A673 (cell line): ENCODE measurements at regions not wholly inside any gene's neighbourhood (a gene's known extent, or its start where the extent isn't known, plus 50 kb on each side); places are given as distances from the start of the nearest gene placed in this dataset.

Experiments
- BruUV-seq: library from RNA; stranded (reverse); fragments of 400-500 nt; replicated peaks from 2 replicates; lab custom pipeline; 2021; lab: Mats Ljungman, UMichigan
- CTCF ChIA-PET: fragments of 300-600 bp; sonication (Branson Sonifier 250); formaldehyde crosslinking; loops from one replicate; lab custom pipeline; 2022; ENCODE audit warnings: antibody characterized with exemption; lab: Charles Lee
- POLR2A ChIA-PET: fragments of 300-600 bp; sonication (Branson Sonifier 250); formaldehyde crosslinking; loops from one replicate; lab custom pipeline; 2022; ENCODE audit warnings: antibody characterized with exemption; ENCODE audit not compliant: low non-redundant PET; lab: Charles Lee
- DNase-seq: peaks from one replicate; pipeline ENCODE4 v3.0.0-alpha.2; 2015; ENCODE audit warnings: low spot score
- H3K27ac ChIP-seq: fragments of 200-600 bp; sonication (generic); 2 replicates; pipeline ENCODE4 v1.5.1; 2016; ENCODE audit warnings: mixed run types, low read depth, mild to moderate bottlenecking, mixed read lengths, antibody characterized with exemption, low read length; ENCODE audit not compliant: poor library complexity, severe bottlenecking
- H3K27me3 ChIP-seq: fragments of 200-600 bp; sonication (generic); replicated peaks from 2 replicates; pipeline ENCODE4 v1.6.1; 2017; ENCODE audit warnings: mixed run types, low read depth, mild to moderate bottlenecking, mixed read lengths, antibody characterized with exemption, low read length; ENCODE audit not compliant: insufficient read depth, poor library complexity
- H3K36me3 ChIP-seq: fragments of 200-600 bp; sonication (generic); 2 replicates; pipeline ENCODE4 v1.6.1; 2016; ENCODE audit warnings: mixed run types, mild to moderate bottlenecking, mixed read lengths, antibody characterized with exemption, low read length; ENCODE audit not compliant: insufficient read depth, poor library complexity, severe bottlenecking
- H3K4me1 ChIP-seq: fragments of 200-600 bp; sonication (generic); 2 replicates; pipeline ENCODE4 v1.6.1; 2017; ENCODE audit warnings: mixed run types, mild to moderate bottlenecking, mixed read lengths, antibody characterized with exemption, low read length; ENCODE audit not compliant: insufficient read depth, poor library complexity, severe bottlenecking
- H3K4me3 ChIP-seq: fragments of 200-600 bp; sonication (generic); 2 replicates; pipeline ENCODE4 v1.5.1; 2016; ENCODE audit warnings: low read depth, mixed run types, mild to moderate bottlenecking, mixed read lengths, low read length; ENCODE audit not compliant: poor library complexity, severe bottlenecking
- H3K9me3 ChIP-seq: fragments of 200-600 bp; sonication (generic); 2 replicates; pipeline ENCODE4 v1.6.1; 2016; ENCODE audit warnings: mixed run types, low read depth, mild to moderate bottlenecking, mixed read lengths, antibody characterized with exemption, low read length; ENCODE audit not compliant: poor library complexity, severe bottlenecking
- EZH2 ChIP-seq: fragments of 200-600 bp; sonication (generic); IDR thresholded peaks from 2 replicates; pipeline ENCODE4 v1.6.1; 2017; ENCODE audit warnings: borderline replicate concordance, low read depth, mild to moderate bottlenecking, mixed read lengths, antibody characterized with exemption, low read length; ENCODE audit not compliant: poor library complexity, severe bottlenecking
- intact Hi-C: fragments of 100-400 bp; cut with micrococcal nuclease; formaldehyde crosslinking; loops from one replicate; pipeline ENCODE4 v1.10.0; 2022; ENCODE audit not compliant: unreplicated experiment
- TF ChIP-seq, protein P1 (sequence below): fragments of 300-800, 200-600 bp; sonication (generic); conservative IDR thresholded peaks from 2 replicates; pipeline ENCODE4 v1.5.1; 2017; ENCODE audit warnings: low read depth, mild to moderate bottlenecking, antibody characterized with exemption, low read length, moderate library complexity, mixed read lengths

DNA sequence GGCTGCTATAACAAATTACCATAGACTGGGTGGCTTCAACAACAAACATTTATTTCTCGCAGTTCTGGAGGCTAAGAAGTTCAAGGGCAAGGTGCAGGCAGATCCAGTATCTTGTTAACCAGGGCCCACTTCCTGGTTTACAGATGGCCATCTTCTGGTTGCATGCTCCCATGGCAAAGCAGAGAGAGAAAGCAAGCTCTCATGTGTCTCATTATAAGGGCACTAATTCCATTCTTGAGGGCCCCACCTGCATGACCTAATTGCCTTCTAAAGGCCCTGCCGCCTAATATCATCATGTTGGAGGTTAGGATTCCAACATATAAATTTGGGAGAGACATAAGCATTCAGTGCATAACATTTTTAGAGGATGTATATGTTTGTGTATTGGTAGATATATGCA, 280.1 kb upstream of the TMPO start:
- Histone ChIP-seq H3K4me3 (no peak overlapping the region), H3K4me1 (no peaks in the 10 kb centered on the region), H3K27ac (no peak overlapping the region), H3K27me3 (no peaks in the 10 kb centered on the region), H3K36me3 (no peaks in the 10 kb centered on the region), H3K9me3 (no peaks in the 10 kb centered on the region)
- no peak for DNase-seq
- POLR2A ChIA-PET = no interaction called here
- CTCF ChIA-PET = no interaction called here
- intact Hi-C loops = no loop called here
- TF ChIP-seq, protein P1, sequence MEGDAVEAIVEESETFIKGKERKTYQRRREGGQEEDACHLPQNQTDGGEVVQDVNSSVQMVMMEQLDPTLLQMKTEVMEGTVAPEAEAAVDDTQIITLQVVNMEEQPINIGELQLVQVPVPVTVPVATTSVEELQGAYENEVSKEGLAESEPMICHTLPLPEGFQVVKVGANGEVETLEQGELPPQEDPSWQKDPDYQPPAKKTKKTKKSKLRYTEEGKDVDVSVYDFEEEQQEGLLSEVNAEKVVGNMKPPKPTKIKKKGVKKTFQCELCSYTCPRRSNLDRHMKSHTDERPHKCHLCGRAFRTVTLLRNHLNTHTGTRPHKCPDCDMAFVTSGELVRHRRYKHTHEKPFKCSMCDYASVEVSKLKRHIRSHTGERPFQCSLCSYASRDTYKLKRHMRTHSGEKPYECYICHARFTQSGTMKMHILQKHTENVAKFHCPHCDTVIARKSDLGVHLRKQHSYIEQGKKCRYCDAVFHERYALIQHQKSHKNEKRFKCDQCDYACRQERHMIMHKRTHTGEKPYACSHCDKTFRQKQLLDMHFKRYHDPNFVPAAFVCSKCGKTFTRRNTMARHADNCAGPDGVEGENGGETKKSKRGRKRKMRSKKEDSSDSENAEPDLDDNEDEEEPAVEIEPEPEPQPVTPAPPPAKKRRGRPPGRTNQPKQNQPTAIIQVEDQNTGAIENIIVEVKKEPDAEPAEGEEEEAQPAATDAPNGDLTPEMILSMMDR = no peak
- no peak for TF ChIP-seq EZH2
- no TSS peak for BruUV-seq

DNA sequence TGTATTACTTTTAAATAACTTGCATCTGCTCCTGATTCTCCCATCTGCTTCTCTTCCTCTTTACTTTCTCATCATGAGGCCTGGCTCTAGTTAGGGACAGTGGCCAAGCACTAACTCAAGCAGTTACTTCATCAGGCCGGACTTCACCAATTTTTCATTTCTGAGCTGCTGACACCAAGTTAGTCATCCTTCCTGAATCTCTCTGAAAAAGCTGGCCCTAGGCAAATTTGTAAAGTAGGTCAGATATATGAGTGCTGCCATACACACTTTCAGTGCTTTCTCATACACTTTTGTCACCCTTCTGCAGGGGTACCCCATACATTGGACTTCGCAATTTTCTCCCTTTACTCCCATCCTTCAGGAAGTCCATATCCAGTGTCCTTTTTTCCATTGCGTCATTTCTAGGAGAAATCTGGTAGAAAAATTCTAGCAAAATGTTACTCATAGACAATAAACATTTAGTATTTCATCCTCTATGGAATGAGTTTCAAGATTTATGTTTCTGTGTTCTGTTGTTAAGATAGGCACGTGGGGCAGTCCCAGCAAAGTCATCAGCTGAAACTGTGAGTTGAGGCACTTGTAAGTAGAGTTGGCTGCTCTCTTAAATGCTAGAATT, 276.8 kb upstream of the TMPO start:
- intact Hi-C loops = no loop called here
- Histone ChIP-seq H3K27me3 (no peaks in the 10 kb centered on the region), H3K36me3 (no peaks in the 10 kb centered on the region), H3K4me3 (no peak overlapping the region), H3K27ac (no peak overlapping the region), H3K4me1 (peaks cover 2% of the 10 kb centered on the region), H3K9me3 (no peaks in the 10 kb centered on the region)
- no peak for DNase-seq
- ChIA-PET CTCF (no interaction called here), POLR2A (no interaction called here)
- no TSS peak for BruUV-seq
- no peak for TF ChIP-seq EZH2
- TF ChIP-seq, protein P1 = no peak

DNA sequence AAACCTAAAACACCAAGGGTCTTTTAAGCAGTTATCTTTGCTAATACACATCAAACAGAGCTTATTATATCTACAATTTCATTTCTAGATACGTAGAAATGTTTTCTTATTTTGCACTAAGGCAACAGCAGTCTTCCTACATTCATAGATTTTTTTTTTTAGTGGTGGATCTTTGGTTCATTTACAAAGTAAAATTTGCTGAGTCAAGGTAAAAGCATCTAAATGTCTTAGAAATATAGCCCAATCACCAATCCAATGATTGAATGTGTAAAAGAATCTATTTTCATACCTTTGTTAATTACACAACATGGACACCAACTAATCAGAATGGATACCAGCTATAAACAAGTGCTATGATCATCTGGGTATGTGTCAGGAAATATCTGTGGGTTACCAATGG, 272.2 kb upstream of the TMPO start:
- Histone ChIP-seq H3K4me3 (no peak overlapping the region), H3K27ac (no peak overlapping the region), H3K36me3 (no peaks in the 10 kb centered on the region), H3K27me3 (no peaks in the 10 kb centered on the region), H3K9me3 (no peaks in the 10 kb centered on the region), H3K4me1 (peaks cover 8% of the 10 kb centered on the region)
- TF ChIP-seq, protein P1 = no peak
- TF ChIP-seq EZH2 = no peak
- ChIA-PET POLR2A (no interaction called here), CTCF (no interaction called here)
- no TSS peak for BruUV-seq
- no peak for DNase-seq
- intact Hi-C loops = no loop called here
